DOHH2 (cell line): ENCODE measurements at regions not wholly inside any gene's neighbourhood (a gene's known extent, or its start where the extent isn't known, plus 50 kb on each side); places are given as distances from the start of the nearest gene placed in this dataset.

Experiments
- H3F3A ChIP-seq: fragments of 200-600 bp; sonication (generic), shearing (Covaris generic); 2 replicates; pipeline ENCODE4 v1.6.0; 2016; ENCODE audit warnings: antibody characterized with exemption, mild to moderate bottlenecking; ENCODE audit not compliant: control insufficient read depth, insufficient read depth
- H3K27ac ChIP-seq: fragments of 200-600 bp; sonication (generic); 2 replicates; pipeline ENCODE4 v1.5.1; 2014; ENCODE audit warnings: low read depth, mild to moderate bottlenecking, low read length, moderate library complexity
- H3K27me3 ChIP-seq: fragments of 200-600 bp; sonication (generic); 2 replicates; pipeline ENCODE4 v1.6.1; 2014; ENCODE audit warnings: mild to moderate bottlenecking, low read length, mixed read lengths; ENCODE audit not compliant: control insufficient read depth
- H3K36me3 ChIP-seq: fragments of 200-600 bp; sonication (generic); 2 replicates; pipeline ENCODE4 v1.6.1; 2014; ENCODE audit warnings: mild to moderate bottlenecking, low read length, moderate library complexity, mixed read lengths; ENCODE audit not compliant: control insufficient read depth
- H3K4me1 ChIP-seq: fragments of 200-600 bp; sonication (generic); 2 replicates; pipeline ENCODE4 v1.6.1; 2014; ENCODE audit warnings: mild to moderate bottlenecking, low read length, mixed read lengths; ENCODE audit not compliant: control insufficient read depth
- H3K4me2 ChIP-seq: fragments of 200-600 bp; sonication (generic); 2 replicates; pipeline ENCODE4 v1.6.0; 2014; ENCODE audit warnings: mild to moderate bottlenecking, low read length, moderate library complexity
- H3K4me3 ChIP-seq: fragments of 200-600 bp; sonication (generic); 2 replicates; pipeline ENCODE4 v1.5.1; 2014; ENCODE audit warnings: mild to moderate bottlenecking, low read length, mixed read lengths
- H3K79me2 ChIP-seq: fragments of 200-600 bp; sonication (generic); 2 replicates; pipeline ENCODE4 v1.6.1; 2014; ENCODE audit warnings: mild to moderate bottlenecking, low read length, mixed read lengths; ENCODE audit not compliant: control insufficient read depth
- H3K9me2 ChIP-seq: fragments of 200-600 bp; sonication (generic); replicated peaks from 2 replicates; pipeline ENCODE4 v1.6.1; 2014; ENCODE audit warnings: mild to moderate bottlenecking, low read length, mixed read lengths; ENCODE audit not compliant: control insufficient read depth
- H3K9me3 ChIP-seq: fragments of 200-600 bp; sonication (generic); 2 replicates; pipeline ENCODE4 v1.6.1; 2014; ENCODE audit warnings: antibody characterized with exemption, low read length, mixed read lengths; ENCODE audit not compliant: control insufficient read depth, insufficient read depth
- H4K20me1 ChIP-seq: fragments of 200-600 bp; sonication (generic); 2 replicates; pipeline ENCODE4 v1.6.0; 2014; ENCODE audit warnings: low read depth, mild to moderate bottlenecking, antibody characterized with exemption, low read length, moderate library complexity; ENCODE audit not compliant: control insufficient read depth, insufficient read depth
- CTCF ChIP-seq: fragments of 200-600 bp; sonication (generic); IDR thresholded peaks from one replicate; pipeline ENCODE4 v1.5.1; 2014; ENCODE audit warnings: antibody characterized with exemption, mild to moderate bottlenecking, low read depth, low read length; ENCODE audit not compliant: poor library complexity, severe bottlenecking
- EZH2phosphoT487 ChIP-seq: fragments of 200-600 bp; sonication (generic); IDR thresholded peaks from 2 replicates; pipeline ENCODE4 v1.6.1; 2017; ENCODE audit warnings: borderline replicate concordance, mild to moderate bottlenecking, antibody characterized with exemption, low read length, moderate library complexity, mixed read lengths

- Histone ChIP-seq H3K4me3 (no peak overlapping the region), H3K4me2 (no peak overlapping the region), H3F3A (no peaks in the 10 kb centered on the region), H3K27me3 (no peaks in the 10 kb centered on the region), H3K36me3 (no peaks in the 10 kb centered on the region), H4K20me1 (no peaks in the 10 kb centered on the region), H3K9me2 (no peaks in the 10 kb centered on the region), H3K27ac (no peak overlapping the region), H3K4me1 (no peaks in the 10 kb centered on the region), H3K9me3 (no peaks in the 10 kb centered on the region), H3K79me2 (no peaks in the 10 kb centered on the region)
- TF ChIP-seq CTCF (peak; percentile 27), EZH2phosphoT487 (no peak)
Measured at GRCh38 chr5:106454651-106455415, 1215.9 kb downstream of the EFNA5 start.

- no peaks in the 10 kb centered on the region for H3K4me1 ChIP-seq
- H3K4me2 ChIP-seq, result no peak overlapping the region
- H3K36me3 ChIP-seq, result no peaks in the 10 kb centered on the region
- H3K9me3 ChIP-seq, result no peaks in the 10 kb centered on the region
- no peaks in the 10 kb centered on the region for H3K9me2 ChIP-seq
- TF ChIP-seq CTCF (no peak), EZH2phosphoT487 (no peak)
- H3K4me3 ChIP-seq, result no peak overlapping the region
- no peaks in the 10 kb centered on the region for H3K79me2 ChIP-seq
- no peak overlapping the region for H3K27ac ChIP-seq
- no peaks in the 10 kb centered on the region for H4K20me1 ChIP-seq
- no peaks in the 10 kb centered on the region for H3K27me3 ChIP-seq
- H3F3A ChIP-seq, result no peaks in the 10 kb centered on the region
Measured at GRCh38 chr5:106454050-106454449, 1216.7 kb downstream of the EFNA5 start.

- Histone ChIP-seq H3K4me1 (no peaks in the 10 kb centered on the region), H3K36me3 (no peaks in the 10 kb centered on the region), H3K4me3 (no peak overlapping the region), H3F3A (no peaks in the 10 kb centered on the region), H3K9me2 (no peaks in the 10 kb centered on the region), H3K9me3 (no peaks in the 10 kb centered on the region), H3K27me3 (no peaks in the 10 kb centered on the region), H3K27ac (no peak overlapping the region), H3K4me2 (no peak overlapping the region), H4K20me1 (no peaks in the 10 kb centered on the region), H3K79me2 (no peaks in the 10 kb centered on the region)
- TF ChIP-seq EZH2phosphoT487 (no peak), CTCF (no peak)
Measured at GRCh38 chr5:106451998-106452397, 1218.7 kb downstream of the EFNA5 start.

DNA sequence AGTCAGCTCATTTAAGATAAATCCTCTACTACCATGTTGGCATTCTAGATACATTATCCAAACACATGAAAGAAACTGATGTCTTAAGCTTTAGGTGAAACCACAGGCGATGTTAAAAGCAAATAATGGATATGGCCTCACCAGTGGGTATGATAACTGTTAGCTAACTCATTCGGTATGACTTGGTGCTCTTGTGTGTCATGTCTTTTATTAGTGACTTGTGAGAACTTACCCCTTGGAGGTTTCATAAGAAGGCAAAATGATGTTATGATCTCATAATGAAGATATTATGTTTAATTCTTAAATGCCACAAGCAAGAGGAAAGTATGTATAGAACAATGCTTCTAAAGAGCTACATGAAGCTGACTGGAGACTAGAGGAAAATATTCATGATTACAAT, 1227.0 kb downstream of the EFNA5 start:
- TF ChIP-seq CTCF, result no peak
- no peak for TF ChIP-seq EZH2phosphoT487
- H3K9me2 ChIP-seq, result no peaks in the 10 kb centered on the region
- no peaks in the 10 kb centered on the region for H3K79me2 ChIP-seq
- H3K9me3 ChIP-seq, result no peaks in the 10 kb centered on the region
- H3K27ac ChIP-seq, result no peak overlapping the region
- H3F3A ChIP-seq, result no peaks in the 10 kb centered on the region
- no peaks in the 10 kb centered on the region for H3K36me3 ChIP-seq
- H3K27me3 ChIP-seq, result no peaks in the 10 kb centered on the region
- H3K4me3 ChIP-seq, result no peak overlapping the region
- no peak overlapping the region for H3K4me2 ChIP-seq
- H3K4me1 ChIP-seq, result no peaks in the 10 kb centered on the region
- no peaks in the 10 kb centered on the region for H4K20me1 ChIP-seq
